D721Med (cell line): ENCODE measurements at regions not wholly inside any gene's neighbourhood (a gene's known extent, or its start where the extent isn't known, plus 50 kb on each side); places are given as distances from the start of the nearest gene placed in this dataset.

Source experiments
- DNase-seq: peaks from one replicate; pipeline ENCODE4 v3.0.0; 2011; ENCODE audit warnings: low spot score; ENCODE audit not compliant: insufficient read length
- FAIRE-seq: peaks from 2 replicates; lab custom pipeline; 2011; peaks lifted over from hg19 to GRCh38; lab: Jason Lieb, UNC
- CTCF ChIP-seq: IDR thresholded peaks from 2 replicates; pipeline ENCODE4 v1.5.1; 2012; ENCODE audit warnings: mild to moderate bottlenecking, control low read depth; ENCODE audit not compliant: insufficient read depth; ENCODE audit errors: missing control alignments

- DNase-seq, result no peak
- no peak for TF ChIP-seq CTCF
- FAIRE-seq, result no peak
Observed at GRCh38 chr14:86942936-86943335, 1050.0 kb downstream of the GALC start.

GRCh38 chr14:86940106-86940505 is 1052.9 kb downstream of the GALC start:
- DNase-seq (no peak), FAIRE-seq (no peak)
- no peak for TF ChIP-seq CTCF

GRCh38 chr14:86938320-86938719 is 1054.7 kb downstream of the GALC start:
- no peak for TF ChIP-seq CTCF
- DNase-seq (no peak), FAIRE-seq (no peak)

- no peak for DNase-seq
- FAIRE-seq, result no peak
- no peak for TF ChIP-seq CTCF
Observed at GRCh38 chr14:86936556-86936955, 1056.4 kb downstream of the GALC start.

GRCh38 chr14:86935241-86935885 is 1057.6 kb downstream of the GALC start:
- FAIRE-seq (no peak), DNase-seq (no peak)
- TF ChIP-seq CTCF, result no peak

- no peak for TF ChIP-seq CTCF
- no peak for DNase-seq
- FAIRE-seq, result no peak
Observed at GRCh38 chr14:86933958-86934595, 1058.9 kb downstream of the GALC start.

GRCh38 chr14:86933460-86933859 is 1059.5 kb downstream of the GALC start:
- TF ChIP-seq CTCF, result no peak
- no peak for DNase-seq
- FAIRE-seq, result no peak
